ENCODE measurements at regions not wholly inside any gene's neighbourhood (a gene's known extent, or its start where the extent isn't known, plus 50 kb on each side); places are given as distances from the start of the nearest gene placed in this dataset.

DNA sequence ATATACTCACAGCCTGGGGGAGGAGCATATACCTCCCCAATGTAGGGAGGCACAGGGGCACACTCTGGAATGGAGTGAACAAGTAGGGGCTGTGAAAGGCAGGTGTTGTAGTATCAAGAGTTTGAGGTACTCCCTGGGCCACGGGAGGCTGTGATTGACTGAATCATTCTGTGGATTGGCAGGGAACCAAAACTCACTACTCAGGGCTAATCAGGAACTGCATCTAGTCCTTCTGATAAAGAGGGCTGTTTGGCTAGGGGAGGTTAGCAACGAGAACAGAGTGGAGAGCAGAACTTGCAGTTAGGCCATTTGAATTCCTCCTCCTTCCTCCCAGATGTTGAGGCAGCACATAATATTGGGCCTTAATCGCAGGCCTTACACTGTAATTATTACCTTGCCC lies 369.2 kb upstream of the MPDZ start:
- 43 to 76% methylated on average over 3 of the region's 3 CpGs for WGBS, 2 donors
- Histone ChIP-seq H3K27ac (no peak overlapping the region), H3K4me1 (peaks cover 0 to 14% (median 4%) of the 10 kb centered on the region in 4 donors), H3K36me3 (no peaks in the 10 kb centered on the region), H3K9me3 (peaks cover 0 to 3% (median 0%) of the 10 kb centered on the region in 4 donors), H3K27me3 (no peaks in the 10 kb centered on the region), H3K4me3 (no peak overlapping the region)
- TF ChIP-seq POLR2AphosphoS5 (IDR thresholded peaks at IDR 0.05) (no peak), POLR2A (IDR thresholded peaks at IDR 0.05) (no peak), CTCF (IDR thresholded peaks at IDR 0.05) (no peak), EP300 (IDR thresholded peaks at IDR 0.05) (no peak)
- DNase-seq: no peak
- intact Hi-C loops (cut with DNase I): no loop called here

- no peak for TF ChIP-seq POLR2A (IDR thresholded peaks at IDR 0.05)
- TF ChIP-seq POLR2AphosphoS5 (IDR thresholded peaks at IDR 0.05): no peak
- no peak for TF ChIP-seq CTCF (IDR thresholded peaks at IDR 0.05)
- TF ChIP-seq EP300 (IDR thresholded peaks at IDR 0.05): no peak
- Histone ChIP-seq H3K36me3 (no peaks in the 10 kb centered on the region), H3K27me3 (no peaks in the 10 kb centered on the region), H3K4me3 (no peak overlapping the region), H3K9me3 (peaks cover 0 to 3% (median 0%) of the 10 kb centered on the region in 4 donors), H3K4me1 (peaks cover 0 to 14% (median 4%) of the 10 kb centered on the region in 4 donors), H3K27ac (no peak overlapping the region)
- intact Hi-C loops (cut with DNase I): no loop called here
- DNase-seq: no peak
Measured at GRCh38 chr9:13648068-13648467, 368.6 kb upstream of the MPDZ start.

DNA sequence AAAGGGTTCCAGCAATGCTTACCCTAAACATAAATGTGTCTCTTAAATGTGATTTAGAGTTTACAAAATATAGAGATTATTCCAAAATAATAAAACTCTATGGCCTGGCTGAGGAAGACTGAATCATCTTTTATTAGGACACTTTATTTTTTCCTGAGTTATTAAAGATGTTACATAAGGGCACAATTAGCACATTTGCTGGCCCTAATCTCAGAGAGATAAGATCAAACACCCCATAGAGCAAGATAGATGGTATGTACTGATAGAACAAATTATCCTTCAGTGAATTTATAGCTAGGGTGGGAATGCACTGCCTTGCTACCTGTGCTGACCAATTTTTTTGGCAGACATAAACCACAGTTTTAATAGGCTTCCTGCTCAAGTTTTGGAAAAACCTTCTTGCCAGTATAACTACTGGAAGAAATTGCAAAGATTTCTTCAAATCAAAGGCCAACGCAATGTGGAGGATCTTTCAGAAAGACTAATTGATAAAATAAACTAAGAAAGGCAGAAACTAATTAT lies 367.1 kb upstream of the MPDZ start:
- no peak overlapping the region for H3K4me3 ChIP-seq
- H3K9me3 ChIP-seq: peaks cover 0 to 3% (median 0%) of the 10 kb centered on the region in 4 donors
- H3K27me3 ChIP-seq: no peaks in the 10 kb centered on the region
- intact Hi-C loops (cut with DNase I): no loop called here
- H3K4me1 ChIP-seq: peaks cover 0 to 14% (median 4%) of the 10 kb centered on the region in 4 donors
- no peak overlapping the region for H3K27ac ChIP-seq
- 88 to 94% methylated on average over 1 of the region's 1 CpG for WGBS, 2 donors
- H3K36me3 ChIP-seq: no peaks in the 10 kb centered on the region
- DNase-seq: no peak
- TF ChIP-seq POLR2AphosphoS5 (IDR thresholded peaks at IDR 0.05): no peak

GRCh38 chr9:13645557-13645956 lies 366.1 kb upstream of the MPDZ start:
- no peak overlapping the region for H3K27ac ChIP-seq
- intact Hi-C loops (cut with DNase I): no loop called here
- H3K4me3 ChIP-seq: no peak overlapping the region
- H3K4me1 ChIP-seq: peaks cover 0 to 14% (median 4%) of the 10 kb centered on the region in 4 donors
- H3K27me3 ChIP-seq: no peaks in the 10 kb centered on the region
- no peak for DNase-seq
- 90 to 92% methylated on average over 1 of the region's 1 CpG for WGBS, 2 donors
- peaks cover 0 to 3% (median 0%) of the 10 kb centered on the region in 4 donors for H3K9me3 ChIP-seq
- no peaks in the 10 kb centered on the region for H3K36me3 ChIP-seq
- TF ChIP-seq POLR2A (IDR thresholded peaks at IDR 0.05): no peak
- TF ChIP-seq CTCF (IDR thresholded peaks at IDR 0.05): no peak
- no peak for TF ChIP-seq POLR2AphosphoS5 (IDR thresholded peaks at IDR 0.05)
- no peak for TF ChIP-seq EP300 (IDR thresholded peaks at IDR 0.05)

DNA sequence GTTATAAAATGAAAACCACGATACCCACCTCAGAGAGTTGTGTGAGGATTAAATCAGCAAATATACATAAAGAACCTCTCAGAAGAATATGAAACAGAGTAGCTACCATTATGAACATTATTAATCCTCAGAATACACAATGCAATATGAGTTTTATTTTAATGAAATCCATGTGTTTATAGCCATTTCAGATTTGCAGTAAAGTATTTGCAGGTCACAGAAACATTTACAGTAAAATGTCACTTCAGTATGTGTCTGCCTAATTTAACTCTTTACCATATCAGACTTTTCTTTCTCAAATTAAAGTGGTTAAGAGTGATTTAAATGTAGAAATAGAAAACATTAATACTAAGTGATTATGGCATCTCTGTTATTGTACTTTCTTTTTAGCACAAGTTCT lies 365.2 kb upstream of the MPDZ start:
- H3K27ac ChIP-seq: no peak overlapping the region
- H3K4me1 ChIP-seq: peaks cover 0 to 14% (median 4%) of the 10 kb centered on the region in 4 donors
- no peaks in the 10 kb centered on the region for H3K27me3 ChIP-seq
- no peak for DNase-seq
- peaks cover 0 to 3% (median 0%) of the 10 kb centered on the region in 4 donors for H3K9me3 ChIP-seq
- intact Hi-C loops (cut with DNase I): no loop called here
- H3K36me3 ChIP-seq: no peaks in the 10 kb centered on the region
- 66 to 70% methylated on average over 1 of the region's 1 CpG for WGBS, 2 donors
- TF ChIP-seq POLR2AphosphoS5 (IDR thresholded peaks at IDR 0.05) (no peak), POLR2A (IDR thresholded peaks at IDR 0.05) (no peak), EP300 (IDR thresholded peaks at IDR 0.05) (no peak), CTCF (IDR thresholded peaks at IDR 0.05) (no peak)
- no peak overlapping the region for H3K4me3 ChIP-seq

Measured in sigmoid colon (tissue), 6 donors.